IPS-18a (cell line): ENCODE measurements at regions not wholly inside any gene's neighbourhood (a gene's known extent, or its start where the extent isn't known, plus 50 kb on each side); places are given as distances from the start of the nearest gene placed in this dataset.

Source experiments
- H3K27ac ChIP-seq: one replicate; pipeline ENCODE4 v1.5.1; 2013; ENCODE audit warnings: low read length
- H3K27me3 ChIP-seq: one replicate; pipeline ENCODE4 v1.6.1; 2013; ENCODE audit warnings: mild to moderate bottlenecking, low read length; ENCODE audit not compliant: control insufficient read depth, insufficient read depth
- H3K36me3 ChIP-seq: one replicate; pipeline ENCODE4 v1.6.1; 2013; ENCODE audit warnings: low read depth, low read length; ENCODE audit not compliant: control insufficient read depth
- H3K4me1 ChIP-seq: one replicate; pipeline ENCODE4 v1.6.1; 2013; ENCODE audit warnings: low read depth, low read length; ENCODE audit not compliant: control insufficient read depth
- H3K4me3 ChIP-seq: one replicate; pipeline ENCODE4 v1.5.1; 2013; ENCODE audit warnings: low read length
- H3K9ac ChIP-seq: one replicate; pipeline ENCODE4 v1.6.1; 2013; ENCODE audit warnings: mild to moderate bottlenecking, low read length, moderate library complexity
- H3K9me3 ChIP-seq: one replicate; pipeline ENCODE4 v1.6.1; 2013; ENCODE audit warnings: low read depth, low read length; ENCODE audit not compliant: control insufficient read depth

- Histone ChIP-seq H3K9ac (no peak overlapping the region), H3K27me3 (no peaks in the 10 kb centered on the region), H3K4me3 (no peak overlapping the region), H3K4me1 (peaks cover 3% of the 10 kb centered on the region), H3K9me3 (no peaks in the 10 kb centered on the region), H3K36me3 (no peaks in the 10 kb centered on the region), H3K27ac (no peak overlapping the region)
These were observed 259.8 kb upstream of the KLF14 start for GRCh38 chr7:130993671-130994365.

GRCh38 chr7:130994378-130995115, 260.5 kb upstream of the KLF14 start:
- Histone ChIP-seq H3K27me3 (no peaks in the 10 kb centered on the region), H3K9ac (no peak overlapping the region), H3K27ac (no peak overlapping the region), H3K4me1 (peaks cover 3% of the 10 kb centered on the region), H3K36me3 (no peaks in the 10 kb centered on the region), H3K9me3 (no peaks in the 10 kb centered on the region), H3K4me3 (no peak overlapping the region)

- H3K4me3 ChIP-seq: no peak overlapping the region
- H3K9me3 ChIP-seq: no peaks in the 10 kb centered on the region
- H3K27ac ChIP-seq: no peak overlapping the region
- H3K36me3 ChIP-seq: no peaks in the 10 kb centered on the region
- H3K4me1 ChIP-seq: peaks cover 3% of the 10 kb centered on the region
- H3K27me3 ChIP-seq: no peaks in the 10 kb centered on the region
- no peak overlapping the region for H3K9ac ChIP-seq
These were observed 261.5 kb upstream of the KLF14 start for GRCh38 chr7:130995252-130996081.

GRCh38 chr7:130996205-130996832, 262.3 kb upstream of the KLF14 start:
- no peaks in the 10 kb centered on the region for H3K27me3 ChIP-seq
- H3K4me1 ChIP-seq: peaks cover 3% of the 10 kb centered on the region
- H3K9me3 ChIP-seq: no peaks in the 10 kb centered on the region
- H3K4me3 ChIP-seq: no peak overlapping the region
- H3K9ac ChIP-seq: no peak overlapping the region
- H3K36me3 ChIP-seq: no peaks in the 10 kb centered on the region
- no peak overlapping the region for H3K27ac ChIP-seq

- no peak overlapping the region for H3K9ac ChIP-seq
- no peaks in the 10 kb centered on the region for H3K27me3 ChIP-seq
- no peak overlapping the region for H3K27ac ChIP-seq
- peaks cover 3% of the 10 kb centered on the region for H3K4me1 ChIP-seq
- H3K4me3 ChIP-seq: no peak overlapping the region
- H3K9me3 ChIP-seq: no peaks in the 10 kb centered on the region
- no peaks in the 10 kb centered on the region for H3K36me3 ChIP-seq
These were observed 262.8 kb upstream of the KLF14 start for GRCh38 chr7:130996833-130997231.

- Histone ChIP-seq H3K4me3 (no peak overlapping the region), H3K9ac (no peak overlapping the region), H3K9me3 (no peaks in the 10 kb centered on the region), H3K27me3 (no peaks in the 10 kb centered on the region), H3K4me1 (peaks cover 3% of the 10 kb centered on the region), H3K36me3 (no peaks in the 10 kb centered on the region), H3K27ac (no peak overlapping the region)
These were observed 265.1 kb upstream of the KLF14 start for GRCh38 chr7:130998993-130999602.

- no peaks in the 10 kb centered on the region for H3K36me3 ChIP-seq
- H3K27me3 ChIP-seq: no peaks in the 10 kb centered on the region
- no peaks in the 10 kb centered on the region for H3K9me3 ChIP-seq
- no peak overlapping the region for H3K4me3 ChIP-seq
- H3K4me1 ChIP-seq: no peaks in the 10 kb centered on the region
- H3K9ac ChIP-seq: no peak overlapping the region
- H3K27ac ChIP-seq: no peak overlapping the region
These were observed 265.9 kb upstream of the KLF14 start for GRCh38 chr7:130999926-131000325.

- H3K27me3 ChIP-seq: no peaks in the 10 kb centered on the region
- no peak overlapping the region for H3K9ac ChIP-seq
- H3K4me1 ChIP-seq: no peaks in the 10 kb centered on the region
These were observed 266.4 kb upstream of the KLF14 start for GRCh38 chr7:131000389-131000788.

GRCh38 chr7:131000873-131001272, 266.9 kb upstream of the KLF14 start:
- Histone ChIP-seq H3K4me3 (no peak overlapping the region), H3K4me1 (no peaks in the 10 kb centered on the region), H3K27me3 (no peaks in the 10 kb centered on the region), H3K9ac (no peak overlapping the region), H3K9me3 (no peaks in the 10 kb centered on the region), H3K36me3 (no peaks in the 10 kb centered on the region), H3K27ac (no peak overlapping the region)

More at GRCh38 chr7:131000389-131000788, 266.4 kb upstream of the KLF14 start:
- Histone ChIP-seq H3K9me3 (no peaks in the 10 kb centered on the region), H3K4me3 (no peak overlapping the region), H3K27ac (no peak overlapping the region), H3K36me3 (no peaks in the 10 kb centered on the region)

- H3K4me1 ChIP-seq: no peaks in the 10 kb centered on the region
- H3K27me3 ChIP-seq: no peaks in the 10 kb centered on the region
- no peaks in the 10 kb centered on the region for H3K36me3 ChIP-seq
- H3K27ac ChIP-seq: no peak overlapping the region
- H3K4me3 ChIP-seq: no peak overlapping the region
- H3K9me3 ChIP-seq: no peaks in the 10 kb centered on the region
- no peak overlapping the region for H3K9ac ChIP-seq
These were observed 268.6 kb upstream of the KLF14 start for GRCh38 chr7:131002600-131002999.

GRCh38 chr7:131003634-131004033, 269.6 kb upstream of the KLF14 start:
- Histone ChIP-seq H3K4me3 (no peak overlapping the region), H3K27me3 (no peaks in the 10 kb centered on the region), H3K4me1 (no peaks in the 10 kb centered on the region), H3K36me3 (no peaks in the 10 kb centered on the region), H3K9ac (no peak overlapping the region), H3K9me3 (no peaks in the 10 kb centered on the region), H3K27ac (no peak overlapping the region)
